H1 (cell line): ENCODE measurements at regions not wholly inside any gene's neighbourhood (a gene's known extent, or its start where the extent isn't known, plus 50 kb on each side); places are given as distances from the start of the nearest gene placed in this dataset.

ENCODE experiments used
- CTCF ChIP-seq, 3 experiments: IDR thresholded peaks; 1 replicate in 2 of 3; 2 replicates in 1 of 3; pipeline versions ENCODE4 v1.5.1 to v1.6.1; 2011; ENCODE audit warnings: low read length in 3 of 3, mild to moderate bottlenecking in 3 of 3, inconsistent platforms in 2 of 3, low read depth in 1 of 3, moderate library complexity in 1 of 3; ENCODE audit not compliant: insufficient read depth in 1 of 3; ENCODE audit errors: control extremely low read depth in 1 of 3
- MAX ChIP-seq: IDR thresholded peaks from 2 replicates; pipeline ENCODE4 v1.6.1; 2012; ENCODE audit warnings: inconsistent platforms
- NRF1 ChIP-seq: IDR thresholded peaks from 2 replicates; pipeline ENCODE4 v1.6.1; 2011; ENCODE audit warnings: mild to moderate bottlenecking, low read depth, low read length, improper control_type of control experiment

- TF ChIP-seq NRF1 (no peak), CTCF (IDR thresholded peaks at IDR 0.05; ENCODE audit: control extremely low read depth in 1 of 3, insufficient read depth in 1 of 3, low read depth in 1 of 3, low read length in 3 of 3) (no peak), MAX (no peak)
These were observed 103.0 kb upstream of the TEX51 start for GRCh38 chr2:126795656-126796055.
